Right kidney (tissue), 1 donor: ENCODE measurements at regions not wholly inside any gene's neighbourhood (a gene's known extent, or its start where the extent isn't known, plus 50 kb on each side); places are given as distances from the start of the nearest gene placed in this dataset.

ENCODE experiments used
- DNase-seq: peaks from one replicate; pipeline ENCODE4 v3.0.0-alpha.2; 2016

- DNase-seq, result no peak
Observed at GRCh38 chr5:128895122-128895521, 70.2 kb upstream of the SLC27A6 start.

- DNase-seq, result no peak
Observed at GRCh38 chr5:128896675-128897074, 68.6 kb upstream of the SLC27A6 start.

GRCh38 chr5:128903550-128903949, 61.7 kb upstream of the SLC27A6 start:
- DNase-seq, result no peak

- no peak for DNase-seq
Observed at GRCh38 chr5:128904805-128905567, 60.3 kb upstream of the SLC27A6 start.

GRCh38 chr5:128905568-128906110, 59.6 kb upstream of the SLC27A6 start:
- no peak for DNase-seq

GRCh38 chr5:128913551-128913950, 51.7 kb upstream of the SLC27A6 start:
- DNase-seq, result no peak
